Body of pancreas (tissue), 4 donors: ENCODE measurements at regions not wholly inside any gene's neighbourhood (a gene's known extent, or its start where the extent isn't known, plus 50 kb on each side); places are given as distances from the start of the nearest gene placed in this dataset.

ENCODE experiments used
- CTCF ChIP-seq, 7 experiments: fragments of 450-650 bp in 4 of 7; fragments of 200-600 bp in 3 of 7; sonication (generic) in 3 of 7; IDR thresholded peaks; one replicate each; pipeline ENCODE4 v1.5.1; 2016 to 2019; ENCODE audit warnings: antibody characterized with exemption in 7 of 7
- POLR2A ChIP-seq, 3 donors: fragments of 450-650 bp; IDR thresholded peaks; one replicate each; pipeline ENCODE4 v1.6.1; 2016; ENCODE audit warnings: antibody characterized with exemption in 3 of 3, mild to moderate bottlenecking in 2 of 3

DNA sequence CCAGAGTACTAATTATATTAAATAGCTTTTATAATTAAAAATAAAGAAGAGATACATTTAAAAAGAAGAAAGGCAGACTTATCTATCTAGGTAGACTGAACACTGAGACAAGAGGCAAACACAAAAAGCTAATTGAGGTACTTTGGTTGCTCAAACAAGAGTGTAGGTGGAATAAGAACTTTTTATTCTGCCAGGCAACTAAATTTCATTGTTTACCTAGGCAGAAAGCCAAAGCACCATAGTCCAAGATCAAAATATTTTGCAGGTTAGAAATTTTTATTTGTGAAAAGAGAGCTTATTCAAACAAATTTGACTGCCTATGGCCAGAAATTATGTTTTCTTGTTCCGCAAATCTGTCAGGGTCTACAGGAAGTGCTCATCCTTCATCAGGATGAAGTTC is 499.6 kb upstream of the GBE1 start:
- TF ChIP-seq CTCF (IDR thresholded peaks at IDR 0.05): no peak
- no peak for TF ChIP-seq POLR2A (IDR thresholded peaks at IDR 0.05)
